ENCODE measurements at regions not wholly inside any gene's neighbourhood (a gene's known extent, or its start where the extent isn't known, plus 50 kb on each side); places are given as distances from the start of the nearest gene placed in this dataset.

DNA sequence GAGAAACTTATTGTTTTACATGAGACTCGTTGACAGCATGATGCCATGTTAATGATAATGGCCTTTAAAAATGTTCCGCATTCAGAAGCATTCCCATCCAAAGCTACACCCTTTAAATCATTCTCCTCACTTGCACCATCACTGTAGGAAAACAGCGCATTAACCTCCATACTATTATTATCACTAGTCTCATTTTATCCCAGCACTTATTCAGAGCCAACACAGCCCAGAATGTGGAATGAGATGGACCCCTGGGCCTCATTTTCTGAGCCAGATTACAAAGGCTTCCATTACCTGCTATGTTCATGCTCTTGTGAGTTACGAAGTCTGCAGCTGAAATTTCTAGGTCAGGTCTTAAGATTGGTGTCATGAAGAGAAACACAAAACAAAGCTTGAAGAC, 159.4 kb downstream of the HS3ST3A1 start:
- H3F3A ChIP-seq (ENCODE audit: insufficient read depth), result no peaks in the 10 kb centered on the region
- 0 out of 2 replicates have a peak, but pooled peaks cover 4% of the 10 kb centered on the region for H3K9me2 ChIP-seq (replicated peaks; ENCODE audit: insufficient read depth, low read length)
- H3K27ac ChIP-seq (ENCODE audit: low read depth, low read length), result no peak overlapping the region
- H3K9ac ChIP-seq (ENCODE audit: low read length), result no peak overlapping the region
- H3K4me2 ChIP-seq (ENCODE audit: low read depth, low read length, poor library complexity, severe bottlenecking), result no peak overlapping the region
- TF ChIP-seq EZH2phosphoT487 (conservative IDR thresholded peaks at IDR 0.05; ENCODE audit: low read length), result no peak
- TF ChIP-seq, protein P1, sequence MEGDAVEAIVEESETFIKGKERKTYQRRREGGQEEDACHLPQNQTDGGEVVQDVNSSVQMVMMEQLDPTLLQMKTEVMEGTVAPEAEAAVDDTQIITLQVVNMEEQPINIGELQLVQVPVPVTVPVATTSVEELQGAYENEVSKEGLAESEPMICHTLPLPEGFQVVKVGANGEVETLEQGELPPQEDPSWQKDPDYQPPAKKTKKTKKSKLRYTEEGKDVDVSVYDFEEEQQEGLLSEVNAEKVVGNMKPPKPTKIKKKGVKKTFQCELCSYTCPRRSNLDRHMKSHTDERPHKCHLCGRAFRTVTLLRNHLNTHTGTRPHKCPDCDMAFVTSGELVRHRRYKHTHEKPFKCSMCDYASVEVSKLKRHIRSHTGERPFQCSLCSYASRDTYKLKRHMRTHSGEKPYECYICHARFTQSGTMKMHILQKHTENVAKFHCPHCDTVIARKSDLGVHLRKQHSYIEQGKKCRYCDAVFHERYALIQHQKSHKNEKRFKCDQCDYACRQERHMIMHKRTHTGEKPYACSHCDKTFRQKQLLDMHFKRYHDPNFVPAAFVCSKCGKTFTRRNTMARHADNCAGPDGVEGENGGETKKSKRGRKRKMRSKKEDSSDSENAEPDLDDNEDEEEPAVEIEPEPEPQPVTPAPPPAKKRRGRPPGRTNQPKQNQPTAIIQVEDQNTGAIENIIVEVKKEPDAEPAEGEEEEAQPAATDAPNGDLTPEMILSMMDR (IDR thresholded peaks at IDR 0.05; ENCODE audit: insufficient read depth, low read length, poor library complexity, severe bottlenecking), result no peak
- H3K4me3 ChIP-seq (ENCODE audit: insufficient read depth, low read length, poor library complexity, severe bottlenecking), result no peak overlapping the region
- H3K79me2 ChIP-seq (ENCODE audit: insufficient read depth, low read length), result no peaks in the 10 kb centered on the region
- H3K27me3 ChIP-seq (ENCODE audit: low read length), result no peaks in the 10 kb centered on the region
- H3K9me3 ChIP-seq (ENCODE audit: insufficient read depth, low read length), result no peaks in the 10 kb centered on the region
- H3K36me3 ChIP-seq (ENCODE audit: low read length), result no peaks in the 10 kb centered on the region
- no peak overlapping the region for H2AFZ ChIP-seq (ENCODE audit: low read depth, low read length, severe bottlenecking)
- no peaks in the 10 kb centered on the region for H4K20me1 ChIP-seq (ENCODE audit: low read depth, low read length)

DNA sequence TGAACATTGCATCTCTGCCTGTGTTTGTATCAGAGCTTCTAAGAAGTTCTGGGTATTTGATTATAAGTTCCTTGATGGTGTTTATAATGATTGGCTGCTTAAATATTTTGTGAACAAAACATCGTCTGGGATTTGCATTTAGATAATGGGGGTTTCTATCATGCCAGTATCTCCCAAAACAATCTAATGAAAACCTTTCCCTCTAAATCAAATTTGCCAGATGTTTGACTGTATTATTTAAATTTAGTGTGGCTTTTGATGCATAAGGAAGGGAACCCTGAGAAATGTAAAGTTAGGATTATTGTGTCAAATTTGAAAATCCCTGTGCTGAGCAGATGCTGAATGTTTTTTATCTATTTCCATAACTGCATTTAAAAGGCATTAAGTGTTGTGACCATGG, 159.9 kb downstream of the HS3ST3A1 start:
- Histone ChIP-seq H2AFZ (ENCODE audit: low read depth, low read length, severe bottlenecking) (no peak overlapping the region), H3K27me3 (ENCODE audit: low read length) (no peaks in the 10 kb centered on the region), H3K9ac (ENCODE audit: low read length) (no peak overlapping the region), H3K4me3 (ENCODE audit: insufficient read depth, low read length, poor library complexity, severe bottlenecking) (no peak overlapping the region), H3K9me3 (ENCODE audit: insufficient read depth, low read length) (no peaks in the 10 kb centered on the region), H3K79me2 (ENCODE audit: insufficient read depth, low read length) (no peaks in the 10 kb centered on the region), H4K20me1 (ENCODE audit: low read depth, low read length) (no peaks in the 10 kb centered on the region), H3F3A (ENCODE audit: insufficient read depth) (no peaks in the 10 kb centered on the region), H3K36me3 (ENCODE audit: low read length) (no peaks in the 10 kb centered on the region), H3K9me2 (replicated peaks; ENCODE audit: insufficient read depth, low read length) (0 out of 2 replicates have a peak, but pooled peaks cover 4% of the 10 kb centered on the region), H3K4me2 (ENCODE audit: low read depth, low read length, poor library complexity, severe bottlenecking) (no peak overlapping the region), H3K27ac (ENCODE audit: low read depth, low read length) (no peak overlapping the region)
- TF ChIP-seq, protein P1 (IDR thresholded peaks at IDR 0.05; ENCODE audit: insufficient read depth, low read length, poor library complexity, severe bottlenecking), result no peak
- TF ChIP-seq EZH2phosphoT487 (conservative IDR thresholded peaks at IDR 0.05; ENCODE audit: low read length), result no peak

DNA sequence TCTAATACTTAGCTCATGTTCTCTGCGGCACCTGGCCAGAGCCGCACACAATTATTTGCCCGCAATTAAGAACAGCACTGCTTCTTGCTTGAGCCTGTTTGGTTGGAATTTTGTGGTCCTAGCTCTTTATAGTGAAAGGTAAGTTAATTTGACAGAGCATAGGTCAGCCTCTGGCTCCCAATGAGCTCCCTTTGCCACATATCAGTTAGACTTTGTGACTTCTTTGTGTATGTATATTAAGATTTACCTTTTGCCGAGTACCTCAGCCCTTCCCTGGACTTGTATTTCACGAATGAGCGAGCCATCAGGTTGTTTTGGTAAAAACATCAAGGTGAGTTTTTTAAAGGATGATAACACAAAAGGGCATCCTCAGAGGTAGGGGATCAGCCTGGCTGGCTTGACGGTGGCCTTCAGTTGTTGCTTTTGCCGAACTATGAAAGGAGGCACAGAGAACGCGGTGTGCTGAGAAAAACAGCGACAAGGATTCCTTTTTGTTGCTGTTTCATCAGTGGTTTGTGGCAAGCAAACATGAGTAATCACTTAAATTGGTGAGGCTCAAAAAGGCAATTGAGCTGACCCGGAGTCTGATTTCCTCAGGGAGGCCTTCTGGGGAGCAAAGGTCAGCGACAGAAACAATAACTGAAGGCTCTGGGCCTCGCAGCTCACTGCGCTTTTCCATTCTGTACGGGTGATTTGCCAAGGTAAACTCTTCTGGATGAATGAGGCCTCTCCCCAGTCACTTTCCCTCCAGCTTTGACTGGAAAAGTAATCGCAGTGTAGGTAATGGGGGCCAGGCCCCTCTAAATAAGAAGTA, 163.6 kb downstream of the HS3ST3A1 start:
- no peak overlapping the region for H2AFZ ChIP-seq (ENCODE audit: low read depth, low read length, severe bottlenecking)
- no peaks in the 10 kb centered on the region for H3K36me3 ChIP-seq (ENCODE audit: low read length)
- H4K20me1 ChIP-seq (ENCODE audit: low read depth, low read length), result no peaks in the 10 kb centered on the region
- no peak for TF ChIP-seq EZH2phosphoT487 (conservative IDR thresholded peaks at IDR 0.05; ENCODE audit: low read length)
- TF ChIP-seq, protein P1 (IDR thresholded peaks at IDR 0.05; ENCODE audit: insufficient read depth, low read length, poor library complexity, severe bottlenecking), result no peak
- no peak overlapping the region for H3K4me3 ChIP-seq (ENCODE audit: insufficient read depth, low read length, poor library complexity, severe bottlenecking)
- H3K4me2 ChIP-seq (ENCODE audit: low read depth, low read length, poor library complexity, severe bottlenecking), result no peak overlapping the region
- H3K9me3 ChIP-seq (ENCODE audit: insufficient read depth, low read length), result no peaks in the 10 kb centered on the region
- 0 out of 2 replicates have a peak, but pooled peaks cover 4% of the 10 kb centered on the region for H3K9me2 ChIP-seq (replicated peaks; ENCODE audit: insufficient read depth, low read length)
- no peak overlapping the region for H3K9ac ChIP-seq (ENCODE audit: low read length)
- no peaks in the 10 kb centered on the region for H3F3A ChIP-seq (ENCODE audit: insufficient read depth)
- no peaks in the 10 kb centered on the region for H3K27me3 ChIP-seq (ENCODE audit: low read length)
- H3K79me2 ChIP-seq (ENCODE audit: insufficient read depth, low read length), result no peaks in the 10 kb centered on the region
- H3K27ac ChIP-seq (ENCODE audit: low read depth, low read length), result no peak overlapping the region

Data from SU-DHL-6 (cell line).